Fibroblast of peridontal ligament (primary cell): ENCODE measurements at regions not wholly inside any gene's neighbourhood (a gene's known extent, or its start where the extent isn't known, plus 50 kb on each side); places are given as distances from the start of the nearest gene placed in this dataset.

Experiments used
- DNase-seq: peaks from one replicate; pipeline ENCODE4 v3.0.0-alpha.2; 2010; ENCODE audit errors: extremely low read depth

DNA sequence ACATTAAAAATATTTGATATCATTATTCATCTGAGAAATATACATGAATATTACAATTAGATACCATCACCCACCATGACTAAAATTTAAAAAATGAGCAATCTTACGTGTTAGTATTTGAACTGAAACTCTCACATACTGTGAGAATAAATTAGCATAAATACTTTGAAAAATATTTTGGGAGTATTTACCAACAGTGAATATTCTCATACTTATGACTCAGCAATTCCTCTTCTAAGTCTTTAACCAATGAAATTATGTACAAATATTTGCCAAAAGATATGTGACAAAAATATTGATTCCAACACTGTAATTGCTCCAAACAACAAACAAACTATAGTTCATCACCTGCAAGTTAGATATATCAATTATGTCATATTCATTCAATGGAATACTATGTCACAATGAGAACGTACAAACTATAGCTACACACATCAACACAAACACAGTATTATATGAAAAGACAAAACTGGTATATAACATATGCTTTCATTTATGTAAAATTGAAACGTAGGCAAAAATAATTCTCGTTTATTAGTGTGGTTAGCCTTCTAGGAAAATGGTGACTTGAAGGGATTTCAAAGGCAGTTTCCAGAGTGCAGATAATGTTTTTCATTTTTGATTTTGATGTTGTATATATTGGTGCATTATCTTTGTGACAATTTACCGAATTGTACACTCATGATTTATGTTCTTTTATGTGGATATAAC, 742.2 kb downstream of the SLC16A7 start:
- DNase-seq = no peak

- no peak for DNase-seq
These were observed 749.6 kb downstream of the SLC16A7 start for GRCh38 chr12:60345442-60345841.

DNA sequence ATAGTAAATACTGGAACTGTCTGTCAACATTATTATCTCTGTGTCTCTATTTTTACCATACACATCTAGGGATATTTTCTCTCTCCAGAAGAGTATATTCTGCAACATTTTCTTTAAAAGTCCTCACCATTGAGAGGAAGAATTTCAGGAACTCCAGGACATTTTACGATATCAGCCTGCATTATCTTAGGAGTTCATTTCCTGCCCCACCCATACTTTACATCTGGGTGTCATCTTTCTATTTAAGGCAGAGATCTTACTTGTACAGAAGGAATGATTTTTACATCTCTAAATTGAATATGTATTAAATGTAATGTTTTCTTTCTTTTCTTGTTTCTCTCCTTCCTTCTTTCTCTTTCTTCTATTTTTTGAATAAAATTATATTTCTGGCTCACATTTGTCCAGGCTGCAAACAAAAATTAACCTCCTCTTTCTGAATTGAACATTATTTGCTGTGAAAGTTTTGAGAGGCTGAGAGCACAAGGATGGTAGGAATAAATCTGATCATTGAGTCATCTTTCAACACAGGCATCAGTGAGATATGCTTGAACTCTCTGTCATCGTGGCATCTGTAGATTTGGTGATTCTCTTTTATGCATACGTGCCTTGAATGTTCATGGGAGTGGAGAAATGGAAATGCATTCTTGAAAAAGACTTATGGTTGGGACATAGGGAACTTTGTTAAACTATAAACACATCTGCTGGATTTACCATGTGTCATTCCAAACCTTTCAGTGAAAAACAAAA, 753.6 kb downstream of the SLC16A7 start:
- no peak for DNase-seq

DNA sequence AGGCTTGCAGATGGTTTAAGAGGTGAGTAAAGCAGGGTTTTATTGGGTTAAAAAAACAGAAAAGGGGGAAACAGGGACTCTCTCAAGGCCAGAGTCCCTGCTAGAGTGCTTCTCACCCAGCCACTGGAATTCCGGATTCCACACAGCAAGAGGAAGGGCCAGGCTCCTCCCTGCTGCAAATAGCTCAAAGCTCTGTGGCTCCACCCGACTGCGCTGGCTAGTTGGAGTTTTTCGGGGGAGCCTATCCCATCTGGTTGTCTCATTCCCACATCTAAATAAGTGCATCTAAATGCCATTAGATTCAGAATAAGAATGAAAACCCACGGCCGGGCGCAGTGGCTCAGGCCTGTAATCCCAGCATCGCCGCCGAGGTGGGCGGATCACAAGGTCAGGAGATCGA, 791.5 kb downstream of the SLC16A7 start:
- DNase-seq = no peak

- no peak for DNase-seq
These were observed 795.2 kb downstream of the SLC16A7 start for GRCh38 chr12:60391051-60391450.

GRCh38 chr12:60391791-60392190, 796.0 kb downstream of the SLC16A7 start:
- DNase-seq = no peak

DNA sequence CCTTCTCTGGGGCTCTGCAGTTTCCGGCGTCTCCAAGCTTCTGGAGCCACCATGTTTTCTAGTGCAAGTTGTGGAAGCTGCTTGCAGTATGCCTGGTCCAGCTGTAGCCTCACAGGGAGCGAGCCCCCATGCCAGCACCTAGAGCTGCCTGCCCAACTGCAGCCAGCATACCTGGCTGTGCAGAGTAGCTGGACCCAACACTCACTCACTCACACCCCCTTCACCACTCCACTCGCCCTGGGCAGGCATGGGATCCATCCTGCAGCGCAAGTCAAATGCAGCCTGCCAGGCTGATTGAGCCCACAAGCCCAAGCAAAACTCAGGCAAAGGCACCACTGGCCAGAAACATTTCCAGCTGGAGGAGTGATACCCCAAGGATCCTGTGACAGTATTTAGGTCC, 797.3 kb downstream of the SLC16A7 start:
- no peak for DNase-seq

GRCh38 chr12:60394665-60395064, 798.8 kb downstream of the SLC16A7 start:
- DNase-seq = no peak

DNA sequence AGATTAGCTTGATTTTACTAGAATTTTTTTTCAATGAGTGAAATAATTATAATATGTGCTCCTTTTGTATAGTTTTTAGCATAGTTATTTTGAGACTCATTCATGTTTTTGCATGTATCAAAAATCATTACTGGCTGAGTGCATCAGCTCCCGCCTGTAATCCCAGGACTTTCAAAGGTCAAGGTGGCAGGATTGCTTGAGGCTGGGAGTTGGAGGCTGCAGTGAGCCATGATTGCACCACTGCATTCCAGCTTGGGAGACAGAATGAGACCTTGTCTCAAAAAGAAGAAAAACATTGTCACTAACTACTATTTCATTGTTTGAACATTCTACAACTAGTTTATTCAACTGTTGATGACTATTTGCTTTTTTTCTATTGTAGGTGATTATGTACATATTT, 802.7 kb downstream of the SLC16A7 start:
- no peak for DNase-seq

GRCh38 chr12:60399064-60399463, 803.2 kb downstream of the SLC16A7 start:
- DNase-seq = no peak

DNA sequence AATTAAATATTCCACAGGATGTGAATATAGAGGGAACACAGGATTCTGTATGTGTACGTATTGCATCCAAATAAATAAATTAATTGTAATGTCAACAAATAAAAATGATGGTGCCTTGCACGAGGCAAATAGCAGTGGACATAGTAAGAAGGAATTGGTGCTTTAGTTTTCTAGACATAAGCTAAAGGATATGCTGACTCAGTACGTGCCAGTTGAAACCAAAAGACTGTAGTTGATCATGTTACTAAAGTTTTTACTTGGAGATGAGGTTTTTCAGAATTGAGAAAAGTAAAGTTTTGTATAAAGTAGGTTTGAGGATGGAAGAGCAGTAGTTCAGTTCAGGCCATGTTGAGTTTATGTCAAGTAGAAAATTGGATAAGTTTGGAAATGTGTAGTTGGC, 807.2 kb downstream of the SLC16A7 start:
- DNase-seq = no peak

- no peak for DNase-seq
These were observed 819.5 kb downstream of the SLC16A7 start for GRCh38 chr12:60415351-60415750.

GRCh38 chr12:60419986-60420385, 824.2 kb downstream of the SLC16A7 start:
- no peak for DNase-seq

DNA sequence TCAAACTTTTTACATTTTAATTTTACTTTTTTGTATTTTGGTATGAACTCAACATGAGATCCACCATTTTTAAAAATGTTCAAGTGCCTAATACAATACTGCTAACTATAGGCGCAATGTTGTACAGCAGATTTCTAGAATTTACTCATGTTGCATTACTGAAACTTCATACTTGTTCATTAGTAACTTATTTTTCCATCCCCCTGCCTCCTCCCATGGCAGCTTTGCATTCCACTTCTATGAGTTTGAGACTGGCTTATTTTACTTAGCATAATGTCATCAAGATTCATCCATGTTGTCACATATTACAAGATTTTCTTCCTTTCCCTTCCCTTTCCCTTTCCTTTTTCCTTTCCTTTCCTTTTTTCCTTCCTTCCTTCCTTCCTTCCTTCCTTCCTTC, 825.9 kb downstream of the SLC16A7 start:
- no peak for DNase-seq

- no peak for DNase-seq
These were observed 841.5 kb downstream of the SLC16A7 start for GRCh38 chr12:60437297-60437696.

DNA sequence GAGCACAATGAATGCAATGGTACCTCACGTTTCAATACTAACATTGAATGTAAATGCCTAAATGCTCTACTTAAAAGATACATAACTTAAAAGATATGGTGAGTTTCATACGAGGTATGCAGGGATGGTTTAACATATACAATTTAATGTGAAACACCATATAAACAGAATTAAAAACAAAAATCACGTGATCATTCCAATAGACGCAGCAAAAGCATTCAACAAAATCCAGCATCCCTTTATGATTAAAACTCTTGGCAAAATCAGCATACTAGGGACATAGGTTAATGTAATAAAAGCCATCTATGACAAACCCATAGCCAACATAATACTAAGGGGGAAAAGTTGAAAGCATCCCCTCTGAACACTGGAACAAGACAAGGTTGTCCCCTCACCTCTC, 845.7 kb downstream of the SLC16A7 start:
- no peak for DNase-seq

- no peak for DNase-seq
These were observed 855.6 kb downstream of the SLC16A7 start for GRCh38 chr12:60451457-60451856.

DNA sequence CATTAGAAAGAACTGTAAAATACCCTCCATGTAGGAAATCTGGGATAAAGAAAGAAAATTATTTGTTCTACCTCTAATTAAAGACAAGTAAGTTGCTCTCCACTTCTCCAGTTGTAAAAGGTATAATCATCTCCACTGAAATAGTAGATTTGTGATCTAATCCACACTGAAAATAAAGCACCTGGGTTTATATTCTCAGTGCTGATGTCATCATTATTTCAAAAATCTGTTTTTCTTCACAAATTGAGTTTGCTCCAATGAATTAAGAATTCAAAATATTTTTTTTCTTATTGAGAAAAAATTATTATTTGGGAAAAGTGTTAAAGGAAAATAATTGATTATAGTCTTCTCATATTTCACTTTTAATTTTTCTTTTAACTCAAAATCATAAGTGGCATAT, 869.2 kb downstream of the SLC16A7 start:
- no peak for DNase-seq

GRCh38 chr12:60468546-60468945, 872.7 kb downstream of the SLC16A7 start:
- DNase-seq = no peak

GRCh38 chr12:60475825-60476224, 880.0 kb downstream of the SLC16A7 start:
- DNase-seq = no peak

DNA sequence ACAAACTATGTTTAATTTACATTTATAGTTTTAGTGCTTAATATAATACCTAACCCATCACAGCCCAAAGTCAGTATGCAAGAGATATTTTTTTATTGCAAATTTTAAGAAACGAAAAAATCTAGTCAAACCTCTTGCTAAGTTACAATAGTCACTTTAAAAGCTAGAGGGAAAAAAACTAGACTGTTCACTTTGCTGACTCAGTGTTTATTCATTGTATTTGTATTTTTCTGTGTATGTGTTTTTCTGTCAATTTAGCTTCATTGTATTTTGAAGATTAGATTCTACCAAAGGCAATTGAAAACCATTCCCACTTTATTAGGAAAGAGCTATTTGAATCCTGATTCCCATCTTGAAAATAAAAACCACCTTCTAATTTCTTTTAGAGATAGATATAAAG, 891.5 kb downstream of the SLC16A7 start:
- DNase-seq = no peak

DNA sequence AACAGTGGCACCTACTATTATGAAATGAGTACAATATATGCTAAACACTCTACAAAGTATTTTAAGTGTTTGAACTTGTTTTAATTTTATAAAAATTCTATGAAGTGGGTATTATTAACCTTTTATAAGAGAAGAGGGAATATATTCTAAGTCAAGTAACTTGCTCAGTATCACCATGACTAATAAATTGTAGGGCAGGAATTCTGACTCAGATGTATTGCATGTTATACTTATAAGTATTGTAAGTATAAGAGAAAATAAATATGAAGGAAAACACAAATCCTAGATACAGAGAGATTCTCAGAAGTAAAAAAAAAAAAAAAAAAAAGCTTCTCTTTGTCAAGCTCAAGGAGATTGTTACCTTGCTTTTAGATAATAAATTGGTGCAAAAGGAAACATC, 893.2 kb downstream of the SLC16A7 start:
- no peak for DNase-seq

DNA sequence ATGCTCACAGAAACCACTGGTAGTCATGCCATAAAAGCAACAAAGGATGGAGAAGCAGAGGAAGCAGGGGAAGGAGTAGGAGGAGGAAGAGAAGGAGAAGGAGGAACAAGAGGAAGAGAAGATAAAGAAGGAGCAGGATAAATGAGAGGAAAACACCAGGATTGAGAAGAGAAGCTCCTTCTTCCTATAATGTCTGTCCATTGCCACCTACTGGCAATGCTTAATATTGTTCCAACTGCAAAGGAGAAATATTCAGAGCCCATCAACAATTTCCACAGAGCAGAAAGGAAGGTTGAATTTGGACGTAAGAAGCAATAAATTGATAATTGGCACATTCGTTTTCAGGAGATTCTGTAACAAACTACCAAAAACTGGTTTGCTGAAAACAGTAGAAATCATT, 898.4 kb downstream of the SLC16A7 start:
- peak; percentile 1 for DNase-seq

- DNase-seq = no peak
These were observed 902.8 kb downstream of the SLC16A7 start for GRCh38 chr12:60498656-60499055.
